ENCODE measurements at regions not wholly inside any gene's neighbourhood (a gene's known extent, or its start where the extent isn't known, plus 50 kb on each side); places are given as distances from the start of the nearest gene placed in this dataset.

GRCh38 chr9:14434971-14435718 lies 121.2 kb upstream of the NFIB start:
- H3K4me3 ChIP-seq (ENCODE audit: low read depth, low read length): no peak overlapping the region
- ChIA-PET POLR2A (no interaction called here), CTCF (interaction anchor here (0.8 to 3.0 kb wide), 6 partner anchors 8 to 1084 kb away, joined by 3 to 15 read pairs (median 5); no protein-coding TSS in a partner anchor)
- no peak for DNase-seq (ENCODE audit: low read depth)
- H3K36me3 ChIP-seq (ENCODE audit: control insufficient read depth, insufficient read depth, low read length): no peaks in the 10 kb centered on the region
- TF ChIP-seq CTCF (IDR thresholded peaks at IDR 0.05; ENCODE audit: insufficient read depth, low read depth, low read length): no peak
- peaks cover 6% of the 10 kb centered on the region for H3K27me3 ChIP-seq (ENCODE audit: control insufficient read depth, insufficient read depth, low read length)

GRCh38 chr9:14434158-14434504 lies 120.2 kb upstream of the NFIB start:
- H3K36me3 ChIP-seq (ENCODE audit: control insufficient read depth, insufficient read depth, low read length): no peaks in the 10 kb centered on the region
- no peak for TF ChIP-seq CTCF (IDR thresholded peaks at IDR 0.05; ENCODE audit: insufficient read depth, low read depth, low read length)
- DNase-seq (ENCODE audit: low read depth): no peak
- ChIA-PET CTCF (interaction anchor here (0.6 to 3.0 kb wide), 12 partner anchors 9 to 1082 kb away, joined by 3 to 15 read pairs (median 3); no protein-coding TSS in a partner anchor), POLR2A (no interaction called here)
- no peak overlapping the region for H3K4me3 ChIP-seq (ENCODE audit: low read depth, low read length)
- H3K27me3 ChIP-seq (ENCODE audit: control insufficient read depth, insufficient read depth, low read length): peaks cover 7% of the 10 kb centered on the region

GRCh38 chr9:14433351-14434157 lies 119.6 kb upstream of the NFIB start:
- Histone ChIP-seq H3K36me3 (ENCODE audit: control insufficient read depth, insufficient read depth, low read length) (no peaks in the 10 kb centered on the region), H3K4me3 (ENCODE audit: low read depth, low read length) (no peak overlapping the region), H3K27me3 (ENCODE audit: control insufficient read depth, insufficient read depth, low read length) (peaks cover 7% of the 10 kb centered on the region)
- DNase-seq (ENCODE audit: low read depth): no peak
- ChIA-PET POLR2A (no interaction called here), CTCF (interaction anchor here (0.6 to 3.0 kb wide), 11 partner anchors 9 to 1082 kb away, joined by 3 to 15 read pairs (median 3); no protein-coding TSS in a partner anchor)
- peak; percentile 27; the same call in 1 of the 2 replicates for TF ChIP-seq CTCF (IDR thresholded peaks at IDR 0.05; ENCODE audit: insufficient read depth, low read depth, low read length)

GRCh38 chr9:14432666-14433350 lies 118.9 kb upstream of the NFIB start:
- Histone ChIP-seq H3K27me3 (ENCODE audit: control insufficient read depth, insufficient read depth, low read length) (peaks cover 7% of the 10 kb centered on the region), H3K36me3 (ENCODE audit: control insufficient read depth, insufficient read depth, low read length) (no peaks in the 10 kb centered on the region), H3K4me3 (ENCODE audit: low read depth, low read length) (no peak overlapping the region)
- ChIA-PET CTCF (interaction anchor here (3.0 kb wide), 1 partner anchor 11 kb away, joined by 13 read pairs; no protein-coding TSS in a partner anchor), POLR2A (no interaction called here)
- no peak for DNase-seq (ENCODE audit: low read depth)
- TF ChIP-seq CTCF (IDR thresholded peaks at IDR 0.05; ENCODE audit: insufficient read depth, low read depth, low read length): no peak

All from BJ (cell line).